GM19455 (cell line): ENCODE measurements at regions not wholly inside any gene's neighbourhood (a gene's known extent, or its start where the extent isn't known, plus 50 kb on each side); places are given as distances from the start of the nearest gene placed in this dataset.

Source experiments
- ATAC-seq: cut with Tn5 transposase; IDR thresholded peaks from one replicate; pipeline ENCODE4 v1.9.1; 2021; ENCODE audit not compliant: unreplicated experiment

GRCh38 chr21:31502537-31503143, 156.9 kb upstream of the SOD1 start:
- ATAC-seq = no peak

- ATAC-seq = no peak
Observed at GRCh38 chr21:31501926-31502325, 157.6 kb upstream of the SOD1 start.

- ATAC-seq = no peak
Observed at GRCh38 chr21:31500982-31501381, 156.9 kb upstream of the TIAM1 start.

GRCh38 chr21:31500071-31500470, 156.0 kb upstream of the TIAM1 start:
- ATAC-seq = no peak

- no peak for ATAC-seq
Observed at GRCh38 chr21:31498985-31499384, 154.9 kb upstream of the TIAM1 start.

GRCh38 chr21:31497914-31498313, 153.9 kb upstream of the TIAM1 start:
- ATAC-seq = no peak

- ATAC-seq = no peak
Observed at GRCh38 chr21:31493350-31493880, 149.4 kb upstream of the TIAM1 start.

- no peak for ATAC-seq
Observed at GRCh38 chr21:31491617-31492016, 147.6 kb upstream of the TIAM1 start.

GRCh38 chr21:31490443-31490842, 146.4 kb upstream of the TIAM1 start:
- ATAC-seq = no peak

- ATAC-seq = no peak
Observed at GRCh38 chr21:31489726-31490125, 145.7 kb upstream of the TIAM1 start.

GRCh38 chr21:31489014-31489413, 145.0 kb upstream of the TIAM1 start:
- no peak for ATAC-seq

- ATAC-seq = no peak
Observed at GRCh38 chr21:31484219-31484618, 140.2 kb upstream of the TIAM1 start.

GRCh38 chr21:31483146-31483545, 139.1 kb upstream of the TIAM1 start:
- no peak for ATAC-seq

GRCh38 chr21:31482460-31482859, 138.4 kb upstream of the TIAM1 start:
- no peak for ATAC-seq

GRCh38 chr21:31480228-31480627, 136.2 kb upstream of the TIAM1 start:
- ATAC-seq = no peak

GRCh38 chr21:31479714-31480113, 135.7 kb upstream of the TIAM1 start:
- ATAC-seq = no peak

GRCh38 chr21:31479222-31479621, 135.2 kb upstream of the TIAM1 start:
- no peak for ATAC-seq

GRCh38 chr21:31476263-31477022, 132.4 kb upstream of the TIAM1 start:
- ATAC-seq = no peak

- no peak for ATAC-seq
Observed at GRCh38 chr21:31475223-31475622, 131.2 kb upstream of the TIAM1 start.

GRCh38 chr21:31473685-31474345, 129.8 kb upstream of the TIAM1 start:
- ATAC-seq = no peak

GRCh38 chr21:31471865-31472264, 127.8 kb upstream of the TIAM1 start:
- ATAC-seq = no peak
